PC-9 (cell line): ENCODE measurements at regions not wholly inside any gene's neighbourhood (a gene's known extent, or its start where the extent isn't known, plus 50 kb on each side); places are given as distances from the start of the nearest gene placed in this dataset.

Experiments
- EZH2 ChIP-seq: fragments of 200-600 bp; sonication (generic); IDR thresholded peaks from 2 replicates; pipeline ENCODE4 v1.8.0; 2017; ENCODE audit warnings: antibody characterized with exemption, low read depth
- TF ChIP-seq, protein P1 (sequence below): fragments of 200-600 bp; sonication (generic); conservative IDR thresholded peaks from 2 replicates; pipeline ENCODE4 v1.6.1; 2017; ENCODE audit warnings: mixed run types, antibody characterized with exemption, mild to moderate bottlenecking, moderate library complexity

DNA sequence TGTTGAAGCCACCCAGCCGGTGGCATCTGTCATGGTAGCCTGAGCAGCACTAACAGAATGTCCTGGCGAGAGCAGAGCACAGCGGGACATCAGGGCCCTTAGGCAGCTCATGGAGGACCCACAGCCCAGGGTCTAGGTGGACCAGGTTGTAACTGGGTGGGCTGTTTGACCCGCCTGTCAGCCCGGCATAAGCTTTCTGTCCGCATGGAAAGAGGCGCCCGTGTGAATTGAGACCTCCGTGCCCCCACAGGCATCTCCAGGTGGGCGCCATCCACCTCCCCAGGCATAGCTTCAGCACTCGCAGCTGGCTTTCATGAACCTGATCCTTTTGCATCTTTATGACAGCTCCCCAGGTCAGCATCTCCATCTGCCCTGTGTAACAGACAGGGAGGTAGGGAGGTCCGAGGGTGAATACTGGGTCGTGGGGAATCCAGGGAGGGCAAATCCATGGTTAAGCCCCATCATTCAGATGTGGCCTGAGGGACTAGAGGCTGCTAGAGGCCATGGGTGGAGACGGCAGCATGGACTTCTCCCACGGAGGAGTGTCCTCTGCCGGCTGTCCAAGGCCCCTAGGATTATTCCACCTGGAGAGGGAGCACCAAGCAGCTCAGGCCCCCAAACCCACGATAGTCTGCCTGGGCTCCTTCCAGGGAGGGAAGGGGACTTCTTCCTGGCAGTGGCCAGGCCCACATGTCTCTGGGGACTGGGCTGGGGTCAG lies 371.6 kb upstream of the MKI67 start:
- TF ChIP-seq, protein P1, sequence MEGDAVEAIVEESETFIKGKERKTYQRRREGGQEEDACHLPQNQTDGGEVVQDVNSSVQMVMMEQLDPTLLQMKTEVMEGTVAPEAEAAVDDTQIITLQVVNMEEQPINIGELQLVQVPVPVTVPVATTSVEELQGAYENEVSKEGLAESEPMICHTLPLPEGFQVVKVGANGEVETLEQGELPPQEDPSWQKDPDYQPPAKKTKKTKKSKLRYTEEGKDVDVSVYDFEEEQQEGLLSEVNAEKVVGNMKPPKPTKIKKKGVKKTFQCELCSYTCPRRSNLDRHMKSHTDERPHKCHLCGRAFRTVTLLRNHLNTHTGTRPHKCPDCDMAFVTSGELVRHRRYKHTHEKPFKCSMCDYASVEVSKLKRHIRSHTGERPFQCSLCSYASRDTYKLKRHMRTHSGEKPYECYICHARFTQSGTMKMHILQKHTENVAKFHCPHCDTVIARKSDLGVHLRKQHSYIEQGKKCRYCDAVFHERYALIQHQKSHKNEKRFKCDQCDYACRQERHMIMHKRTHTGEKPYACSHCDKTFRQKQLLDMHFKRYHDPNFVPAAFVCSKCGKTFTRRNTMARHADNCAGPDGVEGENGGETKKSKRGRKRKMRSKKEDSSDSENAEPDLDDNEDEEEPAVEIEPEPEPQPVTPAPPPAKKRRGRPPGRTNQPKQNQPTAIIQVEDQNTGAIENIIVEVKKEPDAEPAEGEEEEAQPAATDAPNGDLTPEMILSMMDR: no peak
- TF ChIP-seq EZH2: no peak
